ENCODE measurements at regions not wholly inside any gene's neighbourhood (a gene's known extent, or its start where the extent isn't known, plus 50 kb on each side); places are given as distances from the start of the nearest gene placed in this dataset.

DNA sequence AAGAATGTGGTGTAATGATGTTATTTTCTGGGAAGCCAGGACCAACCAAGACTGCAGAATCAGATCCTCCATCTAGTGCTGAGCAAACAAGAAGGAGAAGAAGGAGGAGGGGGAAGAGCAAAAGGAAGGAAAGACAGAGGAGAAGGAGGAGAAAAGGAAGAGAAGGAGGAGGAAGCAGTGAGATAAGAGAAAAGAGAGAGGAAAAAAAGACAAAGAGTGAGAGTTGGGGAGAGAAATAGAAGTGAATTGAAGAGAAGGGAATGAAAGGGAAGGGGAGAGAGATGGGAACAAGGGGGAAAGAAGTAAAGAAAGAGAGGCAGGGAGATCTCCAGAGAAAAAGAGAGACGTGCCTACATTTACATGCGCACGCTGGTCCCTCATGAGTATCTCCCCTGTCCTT, 153.5 kb downstream of the MN1 start:
- Histone ChIP-seq H3K36me3 (no peaks in the 10 kb centered on the region), H3K9me3 (no peaks in the 10 kb centered on the region), H3K27ac (no peak overlapping the region), H3K27me3 (no peaks in the 10 kb centered on the region), H3K4me3 (ENCODE audit: low read depth in 1 of 2, low read length in 1 of 2) (no peak overlapping the region), H3K4me1 (ENCODE audit: control insufficient read depth in 1 of 2, insufficient read depth in 1 of 2, low read depth in 1 of 2, low read length in 1 of 2) (no peaks in the 10 kb centered on the region)
- TF ChIP-seq, protein P1, sequence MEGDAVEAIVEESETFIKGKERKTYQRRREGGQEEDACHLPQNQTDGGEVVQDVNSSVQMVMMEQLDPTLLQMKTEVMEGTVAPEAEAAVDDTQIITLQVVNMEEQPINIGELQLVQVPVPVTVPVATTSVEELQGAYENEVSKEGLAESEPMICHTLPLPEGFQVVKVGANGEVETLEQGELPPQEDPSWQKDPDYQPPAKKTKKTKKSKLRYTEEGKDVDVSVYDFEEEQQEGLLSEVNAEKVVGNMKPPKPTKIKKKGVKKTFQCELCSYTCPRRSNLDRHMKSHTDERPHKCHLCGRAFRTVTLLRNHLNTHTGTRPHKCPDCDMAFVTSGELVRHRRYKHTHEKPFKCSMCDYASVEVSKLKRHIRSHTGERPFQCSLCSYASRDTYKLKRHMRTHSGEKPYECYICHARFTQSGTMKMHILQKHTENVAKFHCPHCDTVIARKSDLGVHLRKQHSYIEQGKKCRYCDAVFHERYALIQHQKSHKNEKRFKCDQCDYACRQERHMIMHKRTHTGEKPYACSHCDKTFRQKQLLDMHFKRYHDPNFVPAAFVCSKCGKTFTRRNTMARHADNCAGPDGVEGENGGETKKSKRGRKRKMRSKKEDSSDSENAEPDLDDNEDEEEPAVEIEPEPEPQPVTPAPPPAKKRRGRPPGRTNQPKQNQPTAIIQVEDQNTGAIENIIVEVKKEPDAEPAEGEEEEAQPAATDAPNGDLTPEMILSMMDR (IDR thresholded peaks at IDR 0.05): no peak

DNA sequence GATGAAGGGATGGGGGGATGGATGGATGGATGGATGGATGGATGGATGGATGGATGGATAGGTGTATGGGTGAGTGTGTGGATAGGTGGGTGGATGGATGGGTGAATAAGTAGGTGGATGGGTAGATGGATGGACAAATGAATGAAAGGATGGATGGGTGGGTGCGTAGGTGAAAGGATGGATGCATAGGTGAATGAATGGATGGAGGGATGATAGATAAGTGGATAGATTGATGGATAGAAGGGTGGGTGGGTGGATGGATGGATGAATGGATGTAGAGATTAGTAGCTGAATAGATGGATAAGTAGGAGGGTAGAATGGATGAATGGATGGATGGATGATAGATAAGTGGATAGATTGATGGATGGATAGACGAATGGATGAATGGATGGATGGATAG, 152.7 kb downstream of the MN1 start:
- no peaks in the 10 kb centered on the region for H3K4me1 ChIP-seq (ENCODE audit: control insufficient read depth in 1 of 2, insufficient read depth in 1 of 2, low read depth in 1 of 2, low read length in 1 of 2)

GRCh38 chr22:27650572-27650971, 151.0 kb downstream of the MN1 start:
- H3K9me3 ChIP-seq: no peaks in the 10 kb centered on the region
- no peak overlapping the region for H3K27ac ChIP-seq
- TF ChIP-seq, protein P1 (IDR thresholded peaks at IDR 0.05): no peak
- no peak overlapping the region for H3K4me3 ChIP-seq (ENCODE audit: low read depth in 1 of 2, low read length in 1 of 2)
- H3K4me1 ChIP-seq (ENCODE audit: control insufficient read depth in 1 of 2, insufficient read depth in 1 of 2, low read depth in 1 of 2, low read length in 1 of 2): no peaks in the 10 kb centered on the region
- no peaks in the 10 kb centered on the region for H3K27me3 ChIP-seq
- no peaks in the 10 kb centered on the region for H3K36me3 ChIP-seq

More for the DNA sequence above, 152.7 kb downstream of the MN1 start:
- H3K27ac ChIP-seq: no peak overlapping the region
- TF ChIP-seq, protein P1 (IDR thresholded peaks at IDR 0.05): no peak
- H3K27me3 ChIP-seq: no peaks in the 10 kb centered on the region
- H3K9me3 ChIP-seq: no peaks in the 10 kb centered on the region
- H3K4me3 ChIP-seq (ENCODE audit: low read depth in 1 of 2, low read length in 1 of 2): no peak overlapping the region
- H3K36me3 ChIP-seq: no peaks in the 10 kb centered on the region

GRCh38 chr22:27650985-27651384, 150.6 kb downstream of the MN1 start:
- Histone ChIP-seq H3K4me1 (ENCODE audit: control insufficient read depth in 1 of 2, insufficient read depth in 1 of 2, low read depth in 1 of 2, low read length in 1 of 2) (no peaks in the 10 kb centered on the region), H3K27ac (no peak overlapping the region), H3K27me3 (no peaks in the 10 kb centered on the region), H3K9me3 (no peaks in the 10 kb centered on the region), H3K36me3 (no peaks in the 10 kb centered on the region), H3K4me3 (ENCODE audit: low read depth in 1 of 2, low read length in 1 of 2) (no peak overlapping the region)
- TF ChIP-seq, protein P1 (IDR thresholded peaks at IDR 0.05): no peak

DNA sequence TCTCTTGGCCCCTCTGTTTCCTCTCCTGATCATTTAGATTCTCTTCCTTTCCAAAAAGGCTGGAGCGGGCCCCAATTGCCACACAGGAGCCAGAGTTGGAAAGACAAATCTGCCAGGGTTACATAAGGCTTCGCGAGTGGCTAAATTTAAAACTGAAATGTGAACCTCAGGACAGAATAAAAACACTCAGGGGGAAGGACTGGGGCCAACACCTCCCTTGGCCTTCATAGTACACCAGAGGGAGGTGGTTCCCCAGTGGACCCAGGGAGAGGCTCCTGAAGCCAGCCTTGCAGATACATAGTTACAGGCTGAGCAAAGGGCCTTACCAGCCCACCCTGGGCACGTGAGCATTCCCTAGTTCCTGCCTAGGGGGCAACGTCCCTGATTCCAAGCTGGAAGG, 150.1 kb downstream of the MN1 start:
- TF ChIP-seq, protein P1 (IDR thresholded peaks at IDR 0.05): no peak
- Histone ChIP-seq H3K4me1 (ENCODE audit: control insufficient read depth in 1 of 2, insufficient read depth in 1 of 2, low read depth in 1 of 2, low read length in 1 of 2) (no peaks in the 10 kb centered on the region), H3K4me3 (ENCODE audit: low read depth in 1 of 2, low read length in 1 of 2) (no peak overlapping the region), H3K27ac (no peak overlapping the region), H3K9me3 (no peaks in the 10 kb centered on the region), H3K27me3 (no peaks in the 10 kb centered on the region), H3K36me3 (no peaks in the 10 kb centered on the region)
